Spleen (tissue), 3 donors: ENCODE measurements at regions not wholly inside any gene's neighbourhood (a gene's known extent, or its start where the extent isn't known, plus 50 kb on each side); places are given as distances from the start of the nearest gene placed in this dataset.

Source experiments
- POLR2A ChIP-seq, 3 donors: fragments of 450-650 bp; IDR thresholded peaks; one replicate each; pipeline ENCODE4 v1.5.1; 2017; ENCODE audit warnings: antibody characterized with exemption in 3 of 3, mild to moderate bottlenecking in 1 of 3
- POLR2AphosphoS5 ChIP-seq, 3 donors: sonication (generic); formaldehyde crosslinking; IDR thresholded peaks; one replicate each; pipeline ENCODE4 v1.5.1; 2017; ENCODE audit warnings: antibody characterized with exemption in 3 of 3

DNA sequence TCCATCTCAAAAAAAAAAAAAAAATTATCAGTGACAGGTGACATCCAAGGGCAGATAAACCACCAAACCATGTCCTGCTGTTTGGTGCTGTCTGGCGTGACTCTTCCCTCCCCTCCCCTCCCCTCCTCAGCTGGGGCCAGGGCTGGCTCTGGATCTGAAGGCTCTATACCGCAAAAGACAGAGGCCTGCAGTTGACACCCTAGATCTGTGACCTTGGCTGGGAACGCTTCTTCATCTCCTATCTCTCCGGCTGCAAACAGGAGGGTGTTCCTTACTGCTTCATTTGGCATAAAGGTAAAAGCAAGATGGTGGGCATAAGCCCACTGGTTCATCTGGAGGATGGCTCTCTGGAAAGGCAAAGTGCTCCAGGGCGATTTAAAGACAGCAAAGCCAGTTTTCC is 126.8 kb upstream of the PRMT8 start:
- TF ChIP-seq POLR2A (IDR thresholded peaks at IDR 0.05): no peak
- no peak for TF ChIP-seq POLR2AphosphoS5 (IDR thresholded peaks at IDR 0.05)
